Epidermal melanocyte (primary cell): ENCODE measurements at regions not wholly inside any gene's neighbourhood (a gene's known extent, or its start where the extent isn't known, plus 50 kb on each side); places are given as distances from the start of the nearest gene placed in this dataset.

Source experiments
- DNase-seq: peaks from one replicate; pipeline ENCODE4 v3.0.0; 2011; ENCODE audit warnings: low spot score; ENCODE audit not compliant: insufficient read length

DNA sequence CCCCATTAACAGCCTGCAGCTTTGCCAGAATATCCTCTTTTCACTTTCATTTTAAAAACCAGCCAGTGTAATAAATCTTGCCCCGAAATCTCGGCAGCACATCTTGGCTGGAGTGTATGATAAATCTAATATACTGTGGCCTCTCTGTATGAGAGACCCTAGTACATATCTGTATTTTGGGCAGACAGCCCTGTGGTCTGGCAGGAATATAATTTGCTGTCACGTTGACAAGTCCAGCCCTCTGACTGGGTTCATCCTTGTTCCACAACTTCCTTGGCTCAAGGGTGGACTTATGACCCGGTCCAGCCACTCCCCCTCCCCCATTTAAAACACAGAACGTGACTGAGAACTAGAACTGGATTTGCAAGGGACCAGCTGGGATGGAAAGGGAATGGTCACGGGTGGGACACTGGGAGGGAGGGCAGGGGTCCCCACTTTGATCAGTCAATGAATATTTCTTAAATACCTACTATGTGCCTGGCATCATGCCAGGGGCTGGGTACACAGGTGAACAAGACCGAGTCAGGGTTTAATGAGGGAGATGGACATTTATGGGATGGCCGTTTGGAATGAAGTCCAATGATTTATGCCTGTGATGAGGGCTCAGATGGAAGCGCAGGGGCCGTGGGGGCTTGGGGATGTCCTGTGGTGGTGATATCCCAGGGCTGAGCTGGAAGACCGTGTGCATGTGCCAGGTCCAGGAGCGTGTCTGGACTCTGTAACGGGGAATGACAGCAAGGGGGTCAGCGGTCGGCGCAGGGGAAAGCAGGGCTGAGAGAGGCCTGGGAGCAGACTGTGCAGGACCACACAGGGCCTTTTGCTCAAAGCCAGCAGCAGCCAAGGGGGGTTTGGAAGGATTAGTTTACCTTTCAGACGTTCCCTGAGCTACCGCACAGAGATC lies 190.5 kb downstream of the PHETA1 start:
- no peak for DNase-seq

- peak; percentile 55 for DNase-seq
Observed at GRCh38 chr12:111175396-111176094, 193.3 kb downstream of the PHETA1 start.

DNA sequence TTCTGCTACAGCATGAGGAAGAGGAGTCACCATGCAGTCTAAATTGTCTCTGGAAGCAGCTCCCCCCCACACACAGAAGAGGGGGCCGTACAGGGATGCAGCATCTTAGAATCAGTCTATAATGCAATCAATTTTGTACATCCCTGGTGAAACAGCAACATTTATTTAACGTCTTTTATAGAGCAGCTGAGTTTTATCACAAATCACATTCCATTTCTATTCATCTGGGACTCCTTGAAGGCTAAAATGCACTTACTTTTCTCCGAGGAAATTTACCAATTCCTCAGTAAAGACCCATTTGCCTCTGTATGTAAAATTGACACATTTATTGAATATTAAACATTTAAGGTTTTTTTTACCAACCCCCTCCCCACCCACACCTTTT lies 193.9 kb downstream of the PHETA1 start:
- DNase-seq: no peak

GRCh38 chr12:111174251-111174960 lies 194.5 kb downstream of the PHETA1 start:
- DNase-seq: no peak

GRCh38 chr12:111173836-111174235 lies 195.1 kb downstream of the PHETA1 start:
- DNase-seq: no peak

GRCh38 chr12:111173391-111173790 lies 195.5 kb downstream of the PHETA1 start:
- no peak for DNase-seq

DNA sequence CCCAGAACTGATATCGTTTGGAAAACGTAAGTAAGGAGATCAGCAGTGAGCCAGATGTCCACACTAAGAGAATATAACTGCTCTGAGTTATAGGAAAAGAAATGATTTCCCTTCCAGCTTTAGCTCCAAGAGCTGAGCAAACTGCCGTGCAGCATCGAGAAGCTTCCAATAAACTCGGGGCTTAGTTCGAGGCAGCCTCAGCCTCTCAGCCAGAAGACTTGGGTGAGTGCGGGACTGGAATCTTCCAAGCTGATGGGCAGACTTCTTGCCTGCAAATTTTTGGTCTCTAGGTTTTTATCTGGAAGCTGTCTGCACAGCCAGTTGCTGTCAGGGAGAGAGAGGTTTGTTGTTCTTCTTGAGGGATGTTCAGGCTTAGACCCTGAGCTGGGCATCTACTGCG lies 196.1 kb downstream of the PHETA1 start:
- no peak for DNase-seq

GRCh38 chr12:111171832-111172231 lies 197.1 kb downstream of the PHETA1 start:
- no peak for DNase-seq

GRCh38 chr12:111171345-111171744 lies 197.6 kb downstream of the PHETA1 start:
- no peak for DNase-seq

- no peak for DNase-seq
Observed at GRCh38 chr12:111170543-111170942, 198.4 kb downstream of the PHETA1 start.

- no peak for DNase-seq
Observed at GRCh38 chr12:111169456-111169855, 199.4 kb downstream of the PHETA1 start.

DNA sequence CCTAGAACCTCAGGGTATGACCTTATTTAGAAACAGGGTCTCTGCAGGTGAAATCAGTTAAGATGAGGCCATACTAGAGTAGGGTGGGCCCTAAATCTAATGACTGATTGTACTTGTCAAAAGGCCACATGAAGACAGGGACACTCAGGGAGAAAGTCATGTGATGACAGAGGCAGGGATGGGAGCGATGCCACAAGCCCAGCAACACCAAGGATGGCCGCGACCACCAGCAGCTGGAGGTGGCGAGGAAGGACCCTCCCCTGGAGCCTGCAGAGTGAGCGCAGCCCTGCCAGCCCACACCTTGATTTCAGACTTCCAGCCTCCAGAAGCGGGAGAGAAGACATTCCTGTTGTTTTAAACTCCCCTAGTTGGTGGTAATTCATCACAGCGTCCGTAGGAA lies 199.9 kb downstream of the PHETA1 start:
- DNase-seq: no peak

- no peak for DNase-seq
Observed at GRCh38 chr12:111168009-111168900, 200.6 kb downstream of the PHETA1 start.

DNA sequence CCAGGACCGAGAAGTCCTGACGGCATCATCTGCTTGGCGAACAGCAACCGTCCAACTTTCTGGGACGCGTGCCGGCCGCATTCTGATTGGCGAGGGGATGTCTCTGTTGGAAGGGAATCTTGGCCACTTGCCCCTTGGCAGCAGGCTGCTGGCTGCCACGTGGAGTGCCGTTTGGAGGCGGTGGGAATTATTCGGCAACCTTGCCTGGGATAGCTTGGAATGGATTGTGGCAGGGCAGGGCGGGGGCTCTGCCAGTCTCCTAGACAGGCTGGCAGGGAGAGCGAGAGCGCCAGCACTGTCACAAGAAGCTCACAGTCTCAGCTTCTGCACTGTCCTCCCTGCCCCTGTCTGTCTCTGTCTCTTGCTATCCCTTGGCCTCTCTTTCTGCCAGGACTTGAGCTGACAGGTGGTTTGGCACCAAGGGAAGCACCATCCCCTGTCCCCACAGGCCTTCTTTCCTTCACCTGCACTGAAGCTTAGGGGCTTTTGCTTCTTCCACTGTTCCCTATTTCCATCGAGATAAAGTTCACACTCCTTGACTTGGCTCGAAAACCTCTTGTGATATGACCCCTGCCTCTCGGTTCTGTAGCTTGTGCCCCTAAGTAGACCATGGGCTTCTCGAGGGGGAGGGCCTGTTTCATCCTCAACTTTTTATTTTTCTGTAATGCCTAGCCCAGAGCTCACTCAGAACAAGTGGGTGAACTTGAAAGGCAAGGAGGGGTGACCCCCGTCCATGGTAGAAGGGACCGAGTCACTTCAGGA lies 201.9 kb downstream of the PHETA1 start:
- no peak for DNase-seq

GRCh38 chr12:111164833-111165525 lies 203.9 kb downstream of the PHETA1 start:
- DNase-seq: no peak

GRCh38 chr12:111163422-111163821 lies 205.5 kb downstream of the PHETA1 start:
- no peak for DNase-seq

GRCh38 chr12:111161898-111162297 lies 207.0 kb downstream of the PHETA1 start:
- DNase-seq: no peak

DNA sequence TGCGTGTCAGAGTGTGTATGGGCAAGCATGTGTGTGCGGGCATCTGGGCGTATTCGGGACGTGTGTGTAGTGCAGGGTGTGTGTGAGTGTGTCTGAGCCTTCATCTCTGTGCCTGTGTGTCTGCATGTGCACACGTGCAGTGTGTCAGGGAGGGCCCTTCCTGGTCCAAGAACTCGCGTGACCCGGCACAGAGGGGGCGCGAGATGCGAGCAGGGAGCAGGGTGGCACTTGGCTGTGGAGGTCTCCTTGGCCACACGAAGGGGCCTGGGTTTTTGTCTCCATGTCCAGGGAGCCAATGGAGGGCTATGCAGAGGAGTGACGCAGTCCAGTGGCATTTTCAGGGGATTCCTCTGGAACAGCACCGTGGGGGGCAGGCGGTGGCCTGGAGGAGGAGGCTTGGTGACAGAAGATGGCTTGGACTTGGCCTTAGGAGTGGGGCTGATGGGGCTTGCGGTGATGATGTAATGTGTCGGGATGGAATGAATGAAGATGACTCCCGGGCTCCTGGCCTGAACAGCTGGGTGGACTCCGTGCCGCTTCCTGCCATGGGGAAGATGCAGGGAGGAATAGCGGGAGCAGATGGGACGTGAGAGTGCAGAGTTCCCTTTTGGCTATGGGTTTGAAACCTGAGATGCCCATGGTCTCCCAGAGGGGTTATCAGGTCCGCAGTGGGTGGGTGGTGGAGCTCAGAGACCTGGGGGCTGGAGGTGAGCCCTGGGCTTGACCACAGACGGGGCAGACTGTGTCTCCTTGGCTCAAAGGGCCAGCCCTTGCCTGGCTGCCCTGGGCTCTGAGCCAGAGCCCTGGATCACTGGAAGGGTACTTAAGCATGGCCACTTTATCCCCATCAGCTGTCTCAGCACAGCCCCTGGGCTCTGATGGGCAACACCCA lies 208.3 kb downstream of the PHETA1 start:
- DNase-seq: no peak

DNA sequence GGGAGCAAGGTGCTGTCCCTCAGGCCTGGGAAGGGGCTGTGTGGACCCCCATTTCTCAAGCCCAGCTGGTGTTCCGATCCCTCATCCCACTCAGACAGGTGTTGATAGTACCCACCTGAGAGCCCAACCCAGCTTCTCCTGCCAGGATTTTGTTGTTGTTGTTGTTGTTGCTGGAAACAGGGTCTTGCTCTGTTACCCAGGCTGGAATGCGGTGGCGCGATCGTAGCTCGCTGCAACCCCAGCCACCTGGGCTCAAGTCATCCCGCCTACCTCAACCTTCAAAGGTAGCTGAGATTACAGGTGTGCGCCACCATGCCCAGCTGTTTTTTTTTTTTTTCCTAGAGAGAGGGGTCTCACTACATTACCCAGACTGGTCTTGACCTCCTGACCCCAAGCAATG lies 209.9 kb downstream of the PHETA1 start:
- DNase-seq: no peak
